H1 (cell line): ENCODE measurements at regions not wholly inside any gene's neighbourhood (a gene's known extent, or its start where the extent isn't known, plus 50 kb on each side); places are given as distances from the start of the nearest gene placed in this dataset.

ENCODE experiments used
- CHD7 ChIP-seq: fragments of 300-600 bp; sonication (generic); IDR thresholded peaks from 2 replicates; pipeline ENCODE4 v1.7.1; 2012; ENCODE audit warnings: low read length, moderate library complexity, mild to moderate bottlenecking, inconsistent platforms; ENCODE audit not compliant: insufficient replicate concordance
- FOSL1 ChIP-seq: IDR thresholded peaks from 2 replicates; pipeline ENCODE4 v1.6.1; 2011; ENCODE audit warnings: mild to moderate bottlenecking, low read depth, low read length, moderate library complexity; ENCODE audit not compliant: insufficient read depth
- RXRA ChIP-seq: IDR thresholded peaks from 2 replicates; pipeline ENCODE4 v1.6.1; 2011; ENCODE audit warnings: low read depth, mild to moderate bottlenecking, low read length, moderate library complexity; ENCODE audit not compliant: insufficient read depth
- SAP30 ChIP-seq: fragments of 300-600 bp; sonication (generic); IDR thresholded peaks from 2 replicates; pipeline ENCODE4 v1.7.1; 2012; ENCODE audit warnings: low read length, moderate library complexity, mild to moderate bottlenecking, inconsistent platforms; ENCODE audit not compliant: insufficient read depth, insufficient replicate concordance

GRCh38 chr1:29648026-29648425 is 411.7 kb downstream of the PTPRU start (continued):
- TF ChIP-seq CHD7 = no peak
- no peak for TF ChIP-seq FOSL1
- no peak for TF ChIP-seq RXRA
- TF ChIP-seq SAP30 = no peak
